ENCODE measurements at regions not wholly inside any gene's neighbourhood (a gene's known extent, or its start where the extent isn't known, plus 50 kb on each side); places are given as distances from the start of the nearest gene placed in this dataset.
"Not testable (repeated sequence)": the region's sequence is repeated elsewhere in the genome, so short reads cannot be mapped to it uniquely, and the experiment has no call there.

- TF ChIP-seq CTCF, EZH2, EZH2phosphoT487 (IDR thresholded peaks at IDR 0.05): not testable (repeated sequence)
Measured at GRCh38 chr6:105686793-105687192, 283.9 kb upstream of the PREP start.

Data from neural progenitor cell (in vitro differentiated cells).